ENCODE measurements at regions not wholly inside any gene's neighbourhood (a gene's known extent, or its start where the extent isn't known, plus 50 kb on each side); places are given as distances from the start of the nearest gene placed in this dataset.

GRCh38 chr13:56201834-56202233 lies 938.9 kb upstream of the PRR20A start:
- no peak for DNase-seq (ENCODE audit: missing footprints)
- intact Hi-C loops (cut with DNase I): no loop called here
- no peak for ATAC-seq

GRCh38 chr13:56216221-56216620 lies 924.5 kb upstream of the PRR20A start:
- ATAC-seq (no peak), DNase-seq (ENCODE audit: missing footprints) (no peak)
- intact Hi-C loops (cut with DNase I): no loop called here

- intact Hi-C loops (cut with DNase I): no loop called here
- DNase-seq (ENCODE audit: missing footprints) (peak; percentile 52), ATAC-seq (no peak)
These were observed 893.0 kb upstream of the PRR20A start for GRCh38 chr13:56247692-56248091.

- no peak for DNase-seq (ENCODE audit: missing footprints)
- ATAC-seq: no peak
- intact Hi-C loops (cut with DNase I): no loop called here
These were observed 869.0 kb upstream of the PRR20A start for GRCh38 chr13:56271686-56272085.

- DNase-seq (ENCODE audit: missing footprints): no peak
- intact Hi-C loops (cut with DNase I): no loop called here
- ATAC-seq: no peak
These were observed 857.4 kb upstream of the PRR20A start for GRCh38 chr13:56283262-56283828.

GRCh38 chr13:56299650-56300049 lies 841.1 kb upstream of the PRR20A start:
- intact Hi-C loops (cut with DNase I): no loop called here
- DNase-seq (ENCODE audit: missing footprints) (no peak), ATAC-seq (no peak)

GRCh38 chr13:56314765-56315164 lies 826.0 kb upstream of the PRR20A start:
- no peak for DNase-seq (ENCODE audit: missing footprints)
- ATAC-seq: no peak
- intact Hi-C loops (cut with DNase I): no loop called here

- ATAC-seq (no peak), DNase-seq (ENCODE audit: missing footprints) (no peak)
- intact Hi-C loops (cut with DNase I): no loop called here
These were observed 822.9 kb upstream of the PRR20A start for GRCh38 chr13:56317841-56318240.

GRCh38 chr13:56332671-56333070 lies 808.0 kb upstream of the PRR20A start:
- intact Hi-C loops (cut with DNase I): no loop called here
- no peak for DNase-seq (ENCODE audit: missing footprints)
- ATAC-seq: no peak

- DNase-seq (ENCODE audit: missing footprints) (no peak), ATAC-seq (no peak)
- intact Hi-C loops (cut with DNase I): no loop called here
These were observed 804.9 kb upstream of the PRR20A start for GRCh38 chr13:56335775-56336174.

- intact Hi-C loops (cut with DNase I): no loop called here
- no peak for DNase-seq (ENCODE audit: missing footprints)
- no peak for ATAC-seq
These were observed 802.3 kb upstream of the PRR20A start for GRCh38 chr13:56338421-56338820.

- intact Hi-C loops (cut with DNase I): no loop called here
- ATAC-seq: no peak
- no peak for DNase-seq (ENCODE audit: missing footprints)
These were observed 793.7 kb upstream of the PRR20A start for GRCh38 chr13:56347014-56347413.

- ATAC-seq (no peak), DNase-seq (ENCODE audit: missing footprints) (no peak)
- intact Hi-C loops (cut with DNase I): no loop called here
These were observed 790.9 kb upstream of the PRR20A start for GRCh38 chr13:56349866-56350265.

- no peak for ATAC-seq
- no peak for DNase-seq (ENCODE audit: missing footprints)
- intact Hi-C loops (cut with DNase I): no loop called here
These were observed 789.7 kb upstream of the PRR20A start for GRCh38 chr13:56351041-56351440.

GRCh38 chr13:56352361-56352760 lies 788.4 kb upstream of the PRR20A start:
- DNase-seq (ENCODE audit: missing footprints) (no peak), ATAC-seq (no peak)
- intact Hi-C loops (cut with DNase I): no loop called here

- ATAC-seq (no peak), DNase-seq (ENCODE audit: missing footprints) (no peak)
- intact Hi-C loops (cut with DNase I): no loop called here
These were observed 787.8 kb upstream of the PRR20A start for GRCh38 chr13:56352901-56353300.

- intact Hi-C loops (cut with DNase I): no loop called here
- DNase-seq (ENCODE audit: missing footprints) (no peak), ATAC-seq (no peak)
These were observed 784.0 kb upstream of the PRR20A start for GRCh38 chr13:56356690-56357089.

GRCh38 chr13:56378566-56378965 lies 762.2 kb upstream of the PRR20A start:
- intact Hi-C loops (cut with DNase I): no loop called here
- no peak for ATAC-seq
- DNase-seq (ENCODE audit: missing footprints): no peak

- DNase-seq (ENCODE audit: missing footprints) (no peak), ATAC-seq (no peak)
- intact Hi-C loops (cut with DNase I): no loop called here
These were observed 747.2 kb upstream of the PRR20A start for GRCh38 chr13:56393549-56393948.

GRCh38 chr13:56396318-56396717 lies 744.4 kb upstream of the PRR20A start:
- ATAC-seq (no peak), DNase-seq (ENCODE audit: missing footprints) (no peak)
- intact Hi-C loops (cut with DNase I): no loop called here

- no peak for ATAC-seq
- no peak for DNase-seq (ENCODE audit: missing footprints)
- intact Hi-C loops (cut with DNase I): no loop called here
These were observed 739.9 kb upstream of the PRR20A start for GRCh38 chr13:56400774-56401173.

- no peak for ATAC-seq
- DNase-seq (ENCODE audit: missing footprints): no peak
- intact Hi-C loops (cut with DNase I): no loop called here
These were observed 727.9 kb upstream of the PRR20A start for GRCh38 chr13:56412856-56413255.
